Right atrium auricular region (tissue), 2 donors: ENCODE measurements at regions not wholly inside any gene's neighbourhood (a gene's known extent, or its start where the extent isn't known, plus 50 kb on each side); places are given as distances from the start of the nearest gene placed in this dataset.

Experiments
- DNase-seq: peaks from one replicate; pipeline ENCODE4 v3.0.0-alpha.2; 2019; ENCODE audit warnings: low spot score
- H3K27ac ChIP-seq, 2 donors: fragments of 200-600 bp; sonication (generic); 1 replicate in 1 of 2; 2 replicates in 1 of 2; pipeline ENCODE4 v1.5.1; 2016 to 2019
- H3K27me3 ChIP-seq, 2 donors: fragments of 200-600 bp; sonication (generic); one replicate each; pipeline versions ENCODE4 v1.5.1 to v1.6.0; 2017 to 2019
- H3K36me3 ChIP-seq: fragments of 200-600 bp; sonication (generic); one replicate; pipeline ENCODE4 v1.5.1; 2016
- H3K4me1 ChIP-seq, 2 donors: fragments of 200-600 bp; sonication (generic); one replicate each; pipeline versions ENCODE4 v1.5.1 to v1.6.0; 2017 to 2019
- H3K4me3 ChIP-seq, 2 donors: fragments of 200-600 bp; sonication (generic); 1 replicate in 1 of 2; 2 replicates in 1 of 2; pipeline ENCODE4 v1.5.1; 2017 to 2019; ENCODE audit warnings: mild to moderate bottlenecking in 1 of 2, moderate library complexity in 1 of 2
- H3K9me3 ChIP-seq, 2 donors: fragments of 200-600 bp; sonication (generic); one replicate each; pipeline ENCODE4 v1.5.1; 2019
- TF ChIP-seq, protein P1 (sequence below), 2 donors: fragments of 200-600 bp; sonication (generic); IDR thresholded peaks; one replicate each; pipeline ENCODE4 v1.5.1; 2019; ENCODE audit warnings: antibody characterized with exemption in 2 of 2

DNA sequence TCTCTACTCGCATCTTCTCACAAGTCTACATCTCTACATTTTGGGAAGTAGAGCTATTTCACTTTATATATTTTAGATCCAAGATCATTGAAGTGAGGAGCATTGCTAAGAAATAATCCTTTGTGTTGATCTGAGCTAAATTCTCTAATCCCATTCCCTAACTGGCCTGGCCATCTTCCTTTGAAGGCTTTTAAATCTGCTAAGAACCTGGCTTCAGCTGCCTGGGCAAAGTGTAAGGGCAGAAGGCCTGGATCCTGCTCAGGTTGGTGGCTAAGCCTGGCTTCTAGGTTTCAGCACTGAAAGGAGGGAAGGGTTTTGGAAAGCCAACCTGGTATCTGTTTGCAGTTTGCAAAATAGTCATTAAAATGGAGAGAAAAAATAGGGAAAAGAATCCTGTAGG is 167.6 kb downstream of the BRINP2 start:
- DNase-seq, result no peak
- TF ChIP-seq, protein P1, sequence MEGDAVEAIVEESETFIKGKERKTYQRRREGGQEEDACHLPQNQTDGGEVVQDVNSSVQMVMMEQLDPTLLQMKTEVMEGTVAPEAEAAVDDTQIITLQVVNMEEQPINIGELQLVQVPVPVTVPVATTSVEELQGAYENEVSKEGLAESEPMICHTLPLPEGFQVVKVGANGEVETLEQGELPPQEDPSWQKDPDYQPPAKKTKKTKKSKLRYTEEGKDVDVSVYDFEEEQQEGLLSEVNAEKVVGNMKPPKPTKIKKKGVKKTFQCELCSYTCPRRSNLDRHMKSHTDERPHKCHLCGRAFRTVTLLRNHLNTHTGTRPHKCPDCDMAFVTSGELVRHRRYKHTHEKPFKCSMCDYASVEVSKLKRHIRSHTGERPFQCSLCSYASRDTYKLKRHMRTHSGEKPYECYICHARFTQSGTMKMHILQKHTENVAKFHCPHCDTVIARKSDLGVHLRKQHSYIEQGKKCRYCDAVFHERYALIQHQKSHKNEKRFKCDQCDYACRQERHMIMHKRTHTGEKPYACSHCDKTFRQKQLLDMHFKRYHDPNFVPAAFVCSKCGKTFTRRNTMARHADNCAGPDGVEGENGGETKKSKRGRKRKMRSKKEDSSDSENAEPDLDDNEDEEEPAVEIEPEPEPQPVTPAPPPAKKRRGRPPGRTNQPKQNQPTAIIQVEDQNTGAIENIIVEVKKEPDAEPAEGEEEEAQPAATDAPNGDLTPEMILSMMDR (IDR thresholded peaks at IDR 0.05), result no peak
- Histone ChIP-seq H3K27ac (no peak overlapping the region), H3K4me3 (no peak overlapping the region), H3K4me1 (peaks cover 0 to 6% of the 10 kb centered on the region in 2 donors), H3K9me3 (no peaks in the 10 kb centered on the region), H3K27me3 (no peaks in the 10 kb centered on the region), H3K36me3 (no peaks in the 10 kb centered on the region)

GRCh38 chr1:177334903-177335302 is 164.1 kb downstream of the BRINP2 start:
- TF ChIP-seq, protein P1 (IDR thresholded peaks at IDR 0.05), result no peak
- no peak overlapping the region for H3K27ac ChIP-seq
- H3K36me3 ChIP-seq, result no peaks in the 10 kb centered on the region
- H3K4me3 ChIP-seq, result no peak overlapping the region
- peaks cover 0 to 6% of the 10 kb centered on the region in 2 donors for H3K4me1 ChIP-seq
- no peak for DNase-seq
- no peaks in the 10 kb centered on the region for H3K9me3 ChIP-seq
- no peaks in the 10 kb centered on the region for H3K27me3 ChIP-seq

- Histone ChIP-seq H3K4me3 (no peak overlapping the region), H3K27me3 (no peaks in the 10 kb centered on the region), H3K9me3 (no peaks in the 10 kb centered on the region), H3K27ac (no peak overlapping the region), H3K36me3 (no peaks in the 10 kb centered on the region), H3K4me1 (peaks cover 0 to 6% of the 10 kb centered on the region in 2 donors)
- DNase-seq, result no peak
- TF ChIP-seq, protein P1 (IDR thresholded peaks at IDR 0.05), result peak in 1 of 2 donors; percentile 30
Measured at GRCh38 chr1:177333936-177334595, 163.3 kb downstream of the BRINP2 start.
